Astrocyte of the spinal cord (primary cell): ENCODE measurements at regions not wholly inside any gene's neighbourhood (a gene's known extent, or its start where the extent isn't known, plus 50 kb on each side); places are given as distances from the start of the nearest gene placed in this dataset.
"Not testable (repeated sequence)": the region's sequence is repeated elsewhere in the genome, so short reads cannot be mapped to it uniquely, and the experiment has no call there.

Source experiments
- DNase-seq: peaks from one replicate; pipeline ENCODE4 v3.0.0; 2011; ENCODE audit warnings: low read depth, low spot score
- H3K4me3 ChIP-seq: 2 replicates; pipeline ENCODE4 v1.5.1; 2011; ENCODE audit warnings: low read depth, mild to moderate bottlenecking, low read length, moderate library complexity
- CTCF ChIP-seq: IDR thresholded peaks from 2 replicates; pipeline ENCODE4 v1.5.1; 2012; ENCODE audit warnings: low read depth, mild to moderate bottlenecking, low read length, inconsistent platforms
- in situ Hi-C: cut with HindIII; loops from 2 replicates; pipeline ENCODE4 v1.10.0; 2017; ENCODE audit warnings: low sequenced_read_pairs

DNA sequence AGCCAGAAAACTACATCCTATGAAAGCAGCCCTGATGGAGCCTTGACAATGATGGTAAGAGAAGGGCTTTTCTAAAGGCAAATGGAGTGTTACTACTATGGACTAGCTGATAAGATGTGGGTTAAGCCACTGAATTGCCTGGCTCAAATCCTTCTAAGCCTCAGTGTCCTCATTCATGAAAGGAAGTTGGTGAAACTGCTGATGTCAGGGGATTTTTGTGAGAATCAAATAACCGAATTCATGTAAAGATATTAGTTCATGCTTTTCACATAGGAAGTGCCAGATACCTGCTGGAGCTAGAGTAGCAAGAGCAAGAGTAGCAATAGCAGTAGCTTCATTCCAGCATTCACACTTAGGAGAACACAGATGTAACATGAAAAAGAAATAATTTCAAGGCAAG is 417.0 kb downstream of the METTL4 start:
- no peak for DNase-seq
- no peak for TF ChIP-seq CTCF
- in situ Hi-C loops, result no loop called here
- H3K4me3 ChIP-seq, result no peak overlapping the region

DNA sequence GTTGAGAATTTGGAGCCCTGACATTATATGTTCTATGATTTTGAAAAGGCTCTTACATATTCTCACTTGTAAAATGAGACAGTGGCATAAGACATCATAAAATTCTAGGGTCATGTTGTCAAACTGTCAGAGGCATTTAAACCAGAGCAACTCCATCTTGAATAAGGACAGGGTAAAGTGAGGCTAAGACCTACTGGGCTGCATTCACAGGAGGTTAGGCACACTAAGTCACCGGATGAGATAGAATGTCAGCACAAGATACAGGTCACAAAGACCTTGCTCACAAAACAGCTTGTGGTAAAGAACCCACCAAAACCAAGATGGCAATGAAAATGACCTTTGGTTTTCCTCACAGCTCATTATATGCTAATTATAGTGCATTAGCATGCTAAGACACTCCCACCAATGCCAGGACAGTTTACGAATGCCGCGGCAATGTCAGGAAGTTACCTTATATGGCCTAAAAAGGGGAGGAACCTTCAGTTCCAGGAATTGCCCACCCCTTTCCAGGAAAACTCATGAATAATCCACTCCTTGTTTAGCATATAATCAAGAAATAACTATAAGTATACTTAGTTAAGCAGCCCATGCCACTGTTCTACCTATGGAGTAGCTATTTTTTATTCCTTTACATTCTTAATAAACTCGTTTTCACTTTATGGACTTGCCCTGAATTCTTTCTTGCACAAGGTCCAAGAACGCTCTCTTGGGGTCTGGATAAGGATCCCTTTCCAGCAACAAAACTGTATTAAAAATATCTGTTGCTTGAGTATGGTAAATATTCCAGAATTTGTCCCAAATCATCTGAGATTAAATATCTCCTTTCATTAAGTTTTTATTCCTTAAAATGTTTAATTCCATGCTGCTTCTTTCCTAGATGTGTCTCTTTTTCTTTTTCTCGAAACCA is 406.4 kb downstream of the METTL4 start:
- in situ Hi-C loops, result no loop called here
- H3K4me3 ChIP-seq, result no peak overlapping the region
- TF ChIP-seq CTCF, result no peak
- DNase-seq, result no peak

- in situ Hi-C loops, DNase-seq, H3K4me3 ChIP-seq: not testable (repeated sequence)
Observed at GRCh38 chr18:2166876-2167275, 404.4 kb downstream of the METTL4 start.

DNA sequence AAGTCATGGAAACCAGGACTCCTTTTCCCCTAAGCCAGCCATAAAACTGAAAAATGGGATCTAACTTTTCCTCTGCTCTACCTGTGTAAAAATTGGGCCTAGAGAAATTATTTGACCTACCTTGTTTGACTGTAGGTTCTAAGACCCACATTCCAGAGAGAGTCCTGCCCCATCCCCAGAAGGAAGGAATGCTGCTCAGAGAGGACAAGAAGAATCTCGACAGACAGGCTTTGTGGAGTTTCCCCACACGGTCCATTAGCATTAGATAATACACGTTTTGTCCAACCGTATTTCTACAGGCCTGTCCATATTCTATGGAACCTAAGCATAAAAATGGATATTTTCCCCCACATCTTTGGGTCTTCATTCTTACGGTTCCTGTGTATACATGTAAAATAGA is 403.3 kb downstream of the METTL4 start:
- no peak overlapping the region for H3K4me3 ChIP-seq
- no peak for DNase-seq
- no peak for TF ChIP-seq CTCF
- in situ Hi-C loops, result no loop called here

- TF ChIP-seq CTCF, result no peak
- DNase-seq, result no peak
- in situ Hi-C loops, result no loop called here
- no peak overlapping the region for H3K4me3 ChIP-seq
Observed at GRCh38 chr18:2169656-2170055, 401.6 kb downstream of the METTL4 start.

GRCh38 chr18:2171840-2172625 is 399.3 kb downstream of the METTL4 start:
- H3K4me3 ChIP-seq, result no peak overlapping the region
- TF ChIP-seq CTCF, result no peak
- in situ Hi-C loops, result no loop called here
- no peak for DNase-seq

GRCh38 chr18:2172881-2173280 is 398.4 kb downstream of the METTL4 start:
- H3K4me3 ChIP-seq, result no peak overlapping the region
- no peak for DNase-seq
- in situ Hi-C loops, result no loop called here
- no peak for TF ChIP-seq CTCF
